ENCODE measurements at regions not wholly inside any gene's neighbourhood (a gene's known extent, or its start where the extent isn't known, plus 50 kb on each side); places are given as distances from the start of the nearest gene placed in this dataset.

- Histone ChIP-seq H3K4me3 (ENCODE audit: insufficient read depth, low read depth, low read length) (no peak overlapping the region), H3K9me3 (ENCODE audit: control insufficient read depth, low read length) (no peaks in the 10 kb centered on the region), H3K36me3 (ENCODE audit: control insufficient read depth, insufficient read depth, low read length) (no peaks in the 10 kb centered on the region), H3K4me1 (ENCODE audit: control insufficient read depth, insufficient read depth, low read length) (no peaks in the 10 kb centered on the region), H3K27ac (ENCODE audit: insufficient read depth, low read depth, low read length, poor library complexity, severe bottlenecking) (no peak overlapping the region), H3K27me3 (ENCODE audit: control insufficient read depth, insufficient read depth, low read length, poor library complexity, severe bottlenecking) (no peaks in the 10 kb centered on the region)
- 86 to 98% methylated on average over 2 of the region's 2 CpGs for WGBS, 2 experiments
These were observed 329.5 kb downstream of the SIPA1L2 start for GRCh38 chr1:232300466-232300865.

GRCh38 chr1:232296461-232296860, 333.5 kb downstream of the SIPA1L2 start:
- Histone ChIP-seq H3K27ac (ENCODE audit: insufficient read depth, low read depth, low read length, poor library complexity, severe bottlenecking) (no peak overlapping the region), H3K4me1 (ENCODE audit: control insufficient read depth, insufficient read depth, low read length) (no peaks in the 10 kb centered on the region), H3K27me3 (ENCODE audit: control insufficient read depth, insufficient read depth, low read length, poor library complexity, severe bottlenecking) (no peaks in the 10 kb centered on the region), H3K9me3 (ENCODE audit: control insufficient read depth, low read length) (no peaks in the 10 kb centered on the region), H3K36me3 (ENCODE audit: control insufficient read depth, insufficient read depth, low read length) (no peaks in the 10 kb centered on the region), H3K4me3 (ENCODE audit: insufficient read depth, low read depth, low read length) (no peak overlapping the region)
- WGBS, 2 experiments = 82 to 85% methylated on average over 4 of the region's 4 CpGs

GRCh38 chr1:232293361-232293760, 336.6 kb downstream of the SIPA1L2 start:
- no peak overlapping the region for H3K4me3 ChIP-seq (ENCODE audit: insufficient read depth, low read depth, low read length)
- no peak overlapping the region for H3K27ac ChIP-seq (ENCODE audit: insufficient read depth, low read depth, low read length, poor library complexity, severe bottlenecking)
- H3K4me1 ChIP-seq (ENCODE audit: control insufficient read depth, insufficient read depth, low read length) = no peaks in the 10 kb centered on the region
- H3K36me3 ChIP-seq (ENCODE audit: control insufficient read depth, insufficient read depth, low read length) = no peaks in the 10 kb centered on the region
- H3K9me3 ChIP-seq (ENCODE audit: control insufficient read depth, low read length) = no peaks in the 10 kb centered on the region
- 96 to 99% methylated on average over 2 of the region's 3 CpGs for WGBS, 2 experiments
- no peaks in the 10 kb centered on the region for H3K27me3 ChIP-seq (ENCODE audit: control insufficient read depth, insufficient read depth, low read length, poor library complexity, severe bottlenecking)

- Histone ChIP-seq H3K4me1 (ENCODE audit: control insufficient read depth, insufficient read depth, low read length) (no peaks in the 10 kb centered on the region), H3K9me3 (ENCODE audit: control insufficient read depth, low read length) (no peaks in the 10 kb centered on the region), H3K27me3 (ENCODE audit: control insufficient read depth, insufficient read depth, low read length, poor library complexity, severe bottlenecking) (no peaks in the 10 kb centered on the region), H3K4me3 (ENCODE audit: insufficient read depth, low read depth, low read length) (no peak overlapping the region), H3K36me3 (ENCODE audit: control insufficient read depth, insufficient read depth, low read length) (no peaks in the 10 kb centered on the region), H3K27ac (ENCODE audit: insufficient read depth, low read depth, low read length, poor library complexity, severe bottlenecking) (no peak overlapping the region)
- 91% methylated on average over 7 of the region's 7 CpGs for WGBS, 2 experiments
These were observed 337.1 kb downstream of the SIPA1L2 start for GRCh38 chr1:232292818-232293217.

GRCh38 chr1:232292239-232292638, 337.7 kb downstream of the SIPA1L2 start:
- Histone ChIP-seq H3K36me3 (ENCODE audit: control insufficient read depth, insufficient read depth, low read length) (no peaks in the 10 kb centered on the region), H3K4me3 (ENCODE audit: insufficient read depth, low read depth, low read length) (no peak overlapping the region), H3K4me1 (ENCODE audit: control insufficient read depth, insufficient read depth, low read length) (no peaks in the 10 kb centered on the region), H3K9me3 (ENCODE audit: control insufficient read depth, low read length) (no peaks in the 10 kb centered on the region), H3K27me3 (ENCODE audit: control insufficient read depth, insufficient read depth, low read length, poor library complexity, severe bottlenecking) (no peaks in the 10 kb centered on the region), H3K27ac (ENCODE audit: insufficient read depth, low read depth, low read length, poor library complexity, severe bottlenecking) (no peak overlapping the region)
- 71 to 73% methylated on average over 2 of the region's 2 CpGs for WGBS, 2 experiments

GRCh38 chr1:232291681-232292080, 338.3 kb downstream of the SIPA1L2 start:
- Histone ChIP-seq H3K9me3 (ENCODE audit: control insufficient read depth, low read length) (no peaks in the 10 kb centered on the region), H3K27me3 (ENCODE audit: control insufficient read depth, insufficient read depth, low read length, poor library complexity, severe bottlenecking) (no peaks in the 10 kb centered on the region), H3K36me3 (ENCODE audit: control insufficient read depth, insufficient read depth, low read length) (no peaks in the 10 kb centered on the region), H3K4me3 (ENCODE audit: insufficient read depth, low read depth, low read length) (no peak overlapping the region), H3K27ac (ENCODE audit: insufficient read depth, low read depth, low read length, poor library complexity, severe bottlenecking) (no peak overlapping the region), H3K4me1 (ENCODE audit: control insufficient read depth, insufficient read depth, low read length) (no peaks in the 10 kb centered on the region)
- WGBS, 2 experiments = 80 to 93% methylated on average over 1 of the region's 1 CpG

- Histone ChIP-seq H3K36me3 (ENCODE audit: control insufficient read depth, insufficient read depth, low read length) (no peaks in the 10 kb centered on the region), H3K27me3 (ENCODE audit: control insufficient read depth, insufficient read depth, low read length, poor library complexity, severe bottlenecking) (no peaks in the 10 kb centered on the region), H3K27ac (ENCODE audit: insufficient read depth, low read depth, low read length, poor library complexity, severe bottlenecking) (no peak overlapping the region), H3K9me3 (ENCODE audit: control insufficient read depth, low read length) (no peaks in the 10 kb centered on the region), H3K4me3 (ENCODE audit: insufficient read depth, low read depth, low read length) (no peak overlapping the region), H3K4me1 (ENCODE audit: control insufficient read depth, insufficient read depth, low read length) (no peaks in the 10 kb centered on the region)
- 91 to 93% methylated on average over 4 of the region's 4 CpGs for WGBS, 2 experiments
These were observed 338.7 kb downstream of the SIPA1L2 start for GRCh38 chr1:232291261-232291660.

- no peaks in the 10 kb centered on the region for H3K27me3 ChIP-seq (ENCODE audit: control insufficient read depth, insufficient read depth, low read length, poor library complexity, severe bottlenecking)
- no peaks in the 10 kb centered on the region for H3K4me1 ChIP-seq (ENCODE audit: control insufficient read depth, insufficient read depth, low read length)
- H3K27ac ChIP-seq (ENCODE audit: insufficient read depth, low read depth, low read length, poor library complexity, severe bottlenecking) = no peak overlapping the region
- no peak overlapping the region for H3K4me3 ChIP-seq (ENCODE audit: insufficient read depth, low read depth, low read length)
- H3K36me3 ChIP-seq (ENCODE audit: control insufficient read depth, insufficient read depth, low read length) = no peaks in the 10 kb centered on the region
- H3K9me3 ChIP-seq (ENCODE audit: control insufficient read depth, low read length) = no peaks in the 10 kb centered on the region
These were observed 339.4 kb downstream of the SIPA1L2 start for GRCh38 chr1:232290570-232290969.

- H3K36me3 ChIP-seq (ENCODE audit: control insufficient read depth, insufficient read depth, low read length) = no peaks in the 10 kb centered on the region
- no peak overlapping the region for H3K4me3 ChIP-seq (ENCODE audit: insufficient read depth, low read depth, low read length)
- 78 to 92% methylated on average over 8 of the region's 8 CpGs for WGBS, 2 experiments
- no peaks in the 10 kb centered on the region for H3K4me1 ChIP-seq (ENCODE audit: control insufficient read depth, insufficient read depth, low read length)
- no peaks in the 10 kb centered on the region for H3K27me3 ChIP-seq (ENCODE audit: control insufficient read depth, insufficient read depth, low read length, poor library complexity, severe bottlenecking)
- no peaks in the 10 kb centered on the region for H3K9me3 ChIP-seq (ENCODE audit: control insufficient read depth, low read length)
- no peak overlapping the region for H3K27ac ChIP-seq (ENCODE audit: insufficient read depth, low read depth, low read length, poor library complexity, severe bottlenecking)
These were observed 342.0 kb downstream of the SIPA1L2 start for GRCh38 chr1:232287676-232288569.

- Histone ChIP-seq H3K27me3 (ENCODE audit: control insufficient read depth, insufficient read depth, low read length, poor library complexity, severe bottlenecking) (no peaks in the 10 kb centered on the region), H3K4me3 (ENCODE audit: insufficient read depth, low read depth, low read length) (no peak overlapping the region), H3K27ac (ENCODE audit: insufficient read depth, low read depth, low read length, poor library complexity, severe bottlenecking) (no peak overlapping the region), H3K9me3 (ENCODE audit: control insufficient read depth, low read length) (no peaks in the 10 kb centered on the region), H3K4me1 (ENCODE audit: control insufficient read depth, insufficient read depth, low read length) (no peaks in the 10 kb centered on the region), H3K36me3 (ENCODE audit: control insufficient read depth, insufficient read depth, low read length) (no peaks in the 10 kb centered on the region)
- 94 to 97% methylated on average over 5 to 6 of the region's 6 CpGs for WGBS, 2 experiments
These were observed 344.8 kb downstream of the SIPA1L2 start for GRCh38 chr1:232285138-232285537.
